DLD1 (cell line): ENCODE measurements at regions not wholly inside any gene's neighbourhood (a gene's known extent, or its start where the extent isn't known, plus 50 kb on each side); places are given as distances from the start of the nearest gene placed in this dataset.

Experiments
- in situ Hi-C: cut with HindIII; loops from 2 replicates; pipeline ENCODE4 v1.10.0; 2017; ENCODE audit warnings: low sequenced_read_pairs

DNA sequence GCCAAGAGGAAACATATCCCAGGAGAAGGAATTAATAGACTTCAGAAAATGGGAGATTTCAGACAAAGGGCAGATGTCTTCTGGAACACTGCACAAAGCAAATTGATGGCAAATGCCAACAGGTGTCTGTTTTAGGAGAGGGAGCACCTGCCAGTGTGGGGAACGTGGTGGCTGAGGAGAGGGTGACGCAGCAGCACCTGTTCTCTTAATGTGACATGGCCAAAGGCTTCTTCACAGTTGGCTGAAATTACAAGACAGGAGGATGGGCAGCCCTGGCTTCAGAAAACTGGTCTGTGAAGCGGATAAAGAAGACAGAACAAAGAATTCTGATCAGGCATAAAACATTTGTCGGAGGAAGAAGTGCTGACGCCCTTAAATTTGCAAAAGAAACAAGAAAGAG, 178.7 kb upstream of the RUNX1 start:
- in situ Hi-C loops = no loop called here

DNA sequence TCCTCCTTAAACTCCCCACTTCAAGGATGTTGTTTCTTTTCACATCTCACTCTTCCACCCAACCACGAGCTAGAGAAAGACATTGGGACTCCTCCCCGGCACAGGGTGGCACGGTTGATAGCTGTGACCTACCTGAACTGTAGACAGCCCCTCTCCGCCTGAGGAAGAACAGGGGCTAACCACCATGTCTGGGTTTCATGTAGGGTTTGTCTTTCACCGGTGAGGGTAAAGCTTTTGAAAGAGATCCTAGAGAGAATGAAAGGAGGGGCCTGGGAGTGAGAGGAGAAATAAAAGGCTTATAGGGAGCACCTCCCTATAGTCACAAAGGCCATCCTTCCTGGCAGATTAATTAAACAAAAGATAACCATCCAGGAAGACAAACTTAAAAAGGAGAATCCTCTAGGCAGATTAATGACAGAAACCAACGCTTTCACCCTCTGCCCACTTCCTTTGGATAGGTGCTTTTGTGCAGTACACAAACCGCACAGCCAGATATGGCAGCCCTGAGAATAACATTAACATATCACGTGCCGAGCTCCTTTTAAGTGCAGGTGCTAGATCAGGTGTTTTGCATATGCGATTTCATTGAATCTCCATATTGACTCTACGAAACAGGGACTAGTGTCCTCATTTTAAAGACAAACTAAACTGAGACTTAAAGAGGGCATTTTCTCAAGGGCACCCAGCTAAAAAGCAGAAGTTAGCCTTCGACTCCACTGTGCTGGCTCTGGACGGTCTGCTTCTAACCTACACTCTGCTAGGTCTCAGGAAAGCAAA, 178.1 kb upstream of the RUNX1 start:
- in situ Hi-C loops = no loop called here

- in situ Hi-C loops = no loop called here
Observed at GRCh38 chr21:35226328-35226727, 177.2 kb upstream of the RUNX1 start.

GRCh38 chr21:35225573-35225972, 176.5 kb upstream of the RUNX1 start:
- in situ Hi-C loops = no loop called here

- in situ Hi-C loops = no loop called here
Observed at GRCh38 chr21:35223480-35224156, 174.5 kb upstream of the RUNX1 start.

DNA sequence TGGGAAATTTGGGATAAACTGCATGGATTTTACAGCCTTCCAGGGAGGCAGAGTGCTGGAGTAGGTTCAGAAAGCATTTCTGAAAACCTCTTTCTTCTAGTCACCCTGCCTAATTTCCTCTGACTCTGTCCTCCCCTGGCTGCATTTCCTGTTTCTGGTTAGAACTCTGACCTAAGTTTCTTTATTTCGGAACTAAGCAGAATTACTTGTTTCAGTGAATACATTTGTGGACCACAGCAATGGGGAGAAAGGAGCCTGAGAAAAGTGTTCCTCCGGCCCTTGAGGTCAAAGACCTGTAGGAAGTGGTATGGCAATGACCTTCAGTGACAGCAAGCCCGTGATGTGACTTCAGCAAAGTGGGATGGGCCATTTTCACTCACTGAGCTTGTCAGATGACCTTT, 173.4 kb upstream of the RUNX1 start:
- in situ Hi-C loops = no loop called here

- in situ Hi-C loops = no loop called here
Observed at GRCh38 chr21:35222021-35222420, 172.9 kb upstream of the RUNX1 start.

DNA sequence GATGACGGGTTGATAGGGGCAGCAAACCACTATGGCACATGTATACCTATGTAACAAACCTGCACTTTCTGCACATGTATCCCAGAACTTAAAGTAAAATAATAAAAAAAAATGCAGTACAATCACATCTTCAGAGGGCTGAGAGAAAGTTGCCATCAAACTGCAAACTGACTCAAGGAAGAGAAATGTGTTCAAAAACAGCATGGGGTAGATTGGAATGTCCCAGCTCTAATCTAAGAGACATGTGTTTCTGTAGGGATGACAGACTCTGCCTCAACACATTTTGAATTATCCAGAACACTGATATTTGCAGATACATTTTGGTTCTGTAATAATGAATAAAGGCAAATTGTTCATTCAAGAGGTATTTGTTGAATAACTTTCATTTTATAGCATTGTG, 171.2 kb upstream of the RUNX1 start:
- in situ Hi-C loops = no loop called here

- in situ Hi-C loops = no loop called here
Observed at GRCh38 chr21:35219719-35220118, 170.6 kb upstream of the RUNX1 start.

DNA sequence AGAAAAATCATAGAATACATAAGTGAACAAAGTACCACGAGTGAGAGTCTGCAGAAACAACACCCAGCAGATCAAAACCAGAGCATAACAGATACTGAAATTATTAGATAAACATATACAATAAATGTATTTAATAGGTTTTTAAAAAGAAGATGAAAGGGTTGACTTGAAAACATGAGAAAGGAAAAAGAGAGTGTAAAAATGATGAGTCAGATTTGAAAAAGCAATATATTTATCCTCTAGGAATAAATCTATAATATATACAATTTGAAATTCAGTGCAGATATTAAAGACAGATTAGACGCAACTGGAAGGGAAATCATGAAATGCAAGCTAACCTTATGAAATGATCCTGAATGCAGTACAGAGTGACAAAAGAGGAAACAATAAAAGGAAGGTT, 170.2 kb upstream of the RUNX1 start:
- in situ Hi-C loops = no loop called here

DNA sequence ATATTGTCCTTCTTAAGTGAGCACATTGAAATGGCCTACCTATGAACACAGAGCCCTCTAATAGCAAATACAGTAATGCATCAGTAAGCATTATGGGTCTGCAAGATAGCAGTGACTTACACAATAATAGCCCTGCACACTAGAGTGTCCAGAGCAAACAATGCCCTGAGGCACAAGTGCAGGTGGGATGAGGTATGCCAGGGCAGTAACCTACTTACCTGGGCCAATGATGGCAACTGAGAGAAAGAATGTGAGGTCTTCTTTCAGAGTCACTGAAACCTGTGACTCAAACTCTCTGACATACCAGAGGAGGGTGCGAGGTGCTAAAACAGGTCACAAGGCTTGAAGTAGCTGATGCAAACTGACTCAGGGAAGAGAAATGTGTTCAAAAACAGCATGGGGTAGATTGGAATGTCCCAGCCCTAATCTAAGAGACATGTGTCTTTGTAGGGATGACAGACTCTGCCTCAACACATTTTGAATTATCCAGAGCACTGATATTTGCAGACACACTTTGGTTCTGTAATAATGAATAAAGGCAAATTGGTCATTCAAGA, 168.5 kb upstream of the RUNX1 start:
- in situ Hi-C loops = no loop called here

GRCh38 chr21:35216996-35217395, 167.9 kb upstream of the RUNX1 start:
- in situ Hi-C loops = no loop called here

GRCh38 chr21:35215870-35216269, 166.8 kb upstream of the RUNX1 start:
- in situ Hi-C loops = no loop called here

- in situ Hi-C loops = no loop called here
Observed at GRCh38 chr21:35212393-35213127, 163.5 kb upstream of the RUNX1 start.

GRCh38 chr21:35211782-35212181, 162.7 kb upstream of the RUNX1 start:
- in situ Hi-C loops = no loop called here

GRCh38 chr21:35210093-35210492, 161.0 kb upstream of the RUNX1 start:
- in situ Hi-C loops = no loop called here

DNA sequence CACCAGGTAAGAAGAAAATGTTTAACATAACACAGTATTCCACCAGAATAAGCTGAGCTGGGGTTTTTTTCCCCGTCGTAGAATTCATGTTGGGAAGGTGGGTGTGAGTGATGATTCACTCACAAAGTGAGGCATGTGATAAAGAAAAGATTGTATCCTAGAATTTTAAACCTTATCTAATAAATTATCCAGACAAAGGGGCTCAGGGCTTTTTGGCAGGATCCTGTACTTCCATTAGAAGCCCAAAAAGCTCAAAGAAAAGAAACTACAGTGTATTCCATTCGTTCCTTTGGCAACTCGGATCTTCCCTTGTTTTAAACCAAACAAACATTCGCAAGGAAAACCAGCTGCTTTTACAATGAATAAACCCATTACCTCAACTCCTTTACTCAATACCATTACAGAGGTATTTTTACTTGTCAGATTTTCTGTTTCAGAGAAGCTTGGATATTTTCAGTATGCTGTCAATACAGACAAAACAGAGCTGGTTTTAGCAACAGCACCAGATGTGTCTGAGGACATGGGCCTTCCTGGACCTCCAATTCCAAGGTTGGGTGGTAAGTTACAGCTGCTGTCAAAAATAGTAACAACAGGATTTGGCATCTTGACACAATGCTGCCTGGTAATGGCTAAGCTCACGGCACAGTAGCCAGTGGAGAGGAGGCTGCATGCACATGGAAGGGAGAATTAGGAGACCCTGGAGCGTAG, 159.9 kb upstream of the RUNX1 start:
- in situ Hi-C loops = no loop called here

DNA sequence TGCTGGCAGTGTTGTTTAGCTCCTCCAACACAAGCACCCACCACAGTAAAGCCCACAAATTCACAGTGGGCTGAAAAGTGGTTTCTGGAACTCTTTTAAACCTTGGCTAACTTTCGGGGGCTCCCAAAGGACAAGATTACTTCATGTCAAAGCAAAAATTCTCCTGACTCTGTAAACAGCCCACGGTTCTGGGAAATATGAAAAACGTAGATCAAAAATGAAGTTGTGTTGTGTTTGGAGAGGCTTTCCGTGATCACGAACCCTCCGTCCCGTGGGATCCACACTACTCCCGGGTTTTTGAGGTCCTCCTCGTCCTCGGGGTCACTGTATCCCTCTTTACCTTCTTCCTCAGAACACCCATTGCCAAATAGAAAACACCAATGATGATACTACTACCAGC, 159.0 kb upstream of the RUNX1 start:
- in situ Hi-C loops = no loop called here

- in situ Hi-C loops = no loop called here
Observed at GRCh38 chr21:35207322-35207721, 158.2 kb upstream of the RUNX1 start.

DNA sequence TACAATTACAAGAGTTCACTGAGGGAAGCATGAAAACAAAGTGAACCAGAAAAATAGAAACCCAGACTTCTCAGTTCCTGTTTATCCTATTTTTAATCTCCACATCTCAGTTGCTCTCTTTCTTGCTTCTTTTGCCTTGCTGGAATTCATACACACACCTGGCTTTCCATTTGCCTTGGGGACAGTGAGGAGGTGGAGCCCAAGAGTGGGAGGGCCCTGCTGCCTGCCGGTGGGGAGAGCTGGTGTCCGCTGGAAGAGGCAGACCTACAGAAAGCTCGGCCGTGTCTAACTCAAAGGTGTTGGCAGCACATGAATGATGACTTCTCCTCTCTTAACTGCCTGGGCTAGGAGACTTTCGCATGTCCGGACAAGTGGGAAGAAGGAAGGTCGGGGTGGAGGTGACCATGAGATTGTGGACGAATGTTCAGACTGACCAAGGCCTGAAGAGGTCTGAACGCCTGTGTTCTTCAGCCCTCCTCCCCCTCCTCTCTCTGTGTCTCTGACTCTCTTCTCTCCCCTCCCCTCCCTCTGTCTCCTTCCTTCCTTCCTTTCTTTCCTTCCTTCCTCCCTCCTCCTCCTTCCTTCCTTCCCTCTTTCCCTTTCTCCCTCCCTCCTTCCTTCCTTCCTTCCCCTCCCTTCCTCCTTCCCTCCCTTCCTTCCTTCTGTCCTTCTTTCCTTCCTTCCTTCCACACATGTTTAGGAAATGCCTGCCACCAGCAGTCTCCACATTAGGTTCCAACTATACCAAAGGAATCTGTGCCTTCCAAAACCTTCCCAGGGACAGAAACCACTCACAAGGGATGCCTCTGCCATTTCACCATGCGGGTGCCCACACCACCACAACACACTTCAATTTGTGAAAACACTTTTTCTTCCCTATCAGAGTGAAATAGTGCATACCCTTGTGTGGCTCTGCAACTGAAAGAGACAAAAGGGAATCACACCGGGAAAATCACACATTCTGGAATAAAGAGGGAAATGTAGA, 157.3 kb upstream of the RUNX1 start:
- in situ Hi-C loops = no loop called here
